GM06990 (cell line): ENCODE measurements at regions not wholly inside any gene's neighbourhood (a gene's known extent, or its start where the extent isn't known, plus 50 kb on each side); places are given as distances from the start of the nearest gene placed in this dataset.
A peak's percentile ranks its signal among the peaks of the same experiment; 100 is the strongest.

Experiments
- DNase-seq: peaks from one replicate; pipeline ENCODE4 v3.0.0-alpha.2; 2011; ENCODE audit not compliant: insufficient read length; ENCODE audit errors: extremely low read depth
- H3K27me3 ChIP-seq: replicated peaks from 2 replicates; pipeline ENCODE4 v1.6.0; 2011; ENCODE audit warnings: low read length; ENCODE audit not compliant: control insufficient read depth, insufficient read depth
- H3K36me3 ChIP-seq: 2 replicates; pipeline ENCODE4 v1.5.1; 2011; ENCODE audit warnings: low read length; ENCODE audit not compliant: control insufficient read depth, insufficient read depth
- H3K4me3 ChIP-seq: replicated peaks from 2 replicates; pipeline ENCODE4 v1.5.1; 2011; ENCODE audit warnings: low read depth, mild to moderate bottlenecking, control low read depth, low read length
- CTCF ChIP-seq: IDR thresholded peaks from 2 replicates; pipeline ENCODE4 v1.5.1; 2011; ENCODE audit warnings: low read length, control low read depth, mild to moderate bottlenecking, inconsistent platforms; ENCODE audit not compliant: insufficient read depth, poor library complexity, severe bottlenecking

GRCh38 chr3:40780291-40780924 is 255.6 kb downstream of the ZNF621 start:
- Histone ChIP-seq H3K27me3 (no peaks in the 10 kb centered on the region; the same call in 1 of the 2 replicates), H3K4me3 (no peak overlapping the region), H3K36me3 (no peaks in the 10 kb centered on the region)
- TF ChIP-seq CTCF = no peak
- DNase-seq = no peak

- H3K4me3 ChIP-seq = no peak overlapping the region
- no peak for TF ChIP-seq CTCF
- DNase-seq = no peak
- H3K36me3 ChIP-seq = no peaks in the 10 kb centered on the region
- H3K27me3 ChIP-seq = no peaks in the 10 kb centered on the region; the same call in 1 of the 2 replicates
Observed at GRCh38 chr3:40780925-40781406, 256.2 kb downstream of the ZNF621 start.

GRCh38 chr3:40782111-40782721 is 257.5 kb downstream of the ZNF621 start:
- H3K4me3 ChIP-seq = no peak overlapping the region
- H3K36me3 ChIP-seq = no peaks in the 10 kb centered on the region
- no peaks in the 10 kb centered on the region; the same call in 1 of the 2 replicates for H3K27me3 ChIP-seq
- no peak for DNase-seq
- TF ChIP-seq CTCF = peak; percentile 42

GRCh38 chr3:40790746-40791145 is 266.0 kb downstream of the ZNF621 start:
- Histone ChIP-seq H3K27me3 (peaks cover 1% of the 10 kb centered on the region; the same call in 1 of the 2 replicates), H3K36me3 (no peaks in the 10 kb centered on the region), H3K4me3 (no peak overlapping the region)
- no peak for DNase-seq
- no peak for TF ChIP-seq CTCF

- Histone ChIP-seq H3K36me3 (no peaks in the 10 kb centered on the region), H3K27me3 (peaks cover 1% of the 10 kb centered on the region; the same call in 1 of the 2 replicates), H3K4me3 (no peak overlapping the region)
- DNase-seq = no peak
- TF ChIP-seq CTCF = no peak
Observed at GRCh38 chr3:40793730-40794129, 269.0 kb downstream of the ZNF621 start.
